GM19023 (cell line): ENCODE measurements at regions not wholly inside any gene's neighbourhood (a gene's known extent, or its start where the extent isn't known, plus 50 kb on each side); places are given as distances from the start of the nearest gene placed in this dataset.
"Not testable (repeated sequence)": the region's sequence is repeated elsewhere in the genome, so short reads cannot be mapped to it uniquely, and the experiment has no call there.

ENCODE experiments used
- ATAC-seq: cut with Tn5 transposase; IDR thresholded peaks from one replicate; pipeline ENCODE4 v1.9.1; 2021; ENCODE audit warnings: mild to moderate bottlenecking, moderate library complexity; ENCODE audit not compliant: unreplicated experiment

GRCh38 chr4:85153221-85153620 lies 186.7 kb upstream of the WDFY3 start:
- no peak for ATAC-seq

DNA sequence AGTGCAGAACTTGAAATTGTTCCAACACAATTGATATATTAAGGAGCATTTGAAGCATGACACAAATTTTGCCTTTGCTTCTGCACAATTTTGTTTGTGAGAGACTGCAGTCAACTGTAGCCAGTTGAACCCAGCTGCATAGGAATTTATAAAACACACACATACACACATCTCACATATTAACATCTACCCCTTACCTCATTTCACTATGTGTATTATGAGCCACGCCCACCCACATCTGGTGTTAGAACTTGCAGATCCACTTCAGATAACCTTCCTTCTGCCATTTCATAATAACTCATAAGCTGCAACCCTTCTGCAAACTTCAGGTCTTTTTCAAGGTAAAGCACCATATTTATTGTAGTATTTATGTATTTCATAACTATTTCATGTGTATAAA lies 188.1 kb upstream of the WDFY3 start:
- no peak for ATAC-seq

DNA sequence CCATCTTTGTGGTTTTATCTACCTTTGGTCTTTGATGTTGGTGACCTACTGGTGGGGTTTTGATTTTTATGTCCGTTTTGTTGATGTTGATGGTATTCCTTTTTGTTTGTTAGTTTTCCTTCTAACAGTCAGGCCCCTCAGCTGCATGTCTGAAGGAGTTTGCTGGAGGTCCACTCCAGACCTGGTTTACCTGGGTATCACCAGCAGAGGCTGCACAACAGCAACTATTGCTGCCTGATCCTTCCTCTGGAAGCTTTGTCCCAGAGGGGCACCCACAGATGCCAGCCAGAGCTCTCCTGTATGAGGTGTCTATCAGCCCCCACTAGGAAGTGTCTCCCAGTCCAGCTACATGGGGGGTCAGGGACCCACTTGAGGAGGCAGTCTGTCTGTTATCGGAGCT lies 199.3 kb upstream of the WDFY3 start:
- no peak for ATAC-seq

DNA sequence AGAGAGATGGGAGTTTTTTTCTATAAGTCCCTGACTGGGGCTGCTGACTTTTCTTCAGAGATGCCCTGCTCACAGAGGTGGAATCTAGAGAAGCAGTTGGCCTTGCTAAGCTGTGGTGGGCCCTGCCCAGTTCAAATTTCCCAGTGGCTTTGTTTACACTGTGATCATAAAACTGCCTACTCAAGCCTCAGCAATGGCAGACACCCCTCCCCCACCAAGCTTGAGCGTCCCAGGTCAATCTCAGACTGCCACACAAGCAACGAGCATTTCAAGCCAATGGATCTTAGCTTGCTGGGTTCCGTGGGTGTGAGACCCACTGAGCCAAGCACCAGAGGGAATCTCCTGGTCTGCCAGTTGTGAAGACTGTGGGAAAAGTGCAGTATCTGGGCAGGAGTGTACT lies 199.8 kb upstream of the WDFY3 start:
- no peak for ATAC-seq

DNA sequence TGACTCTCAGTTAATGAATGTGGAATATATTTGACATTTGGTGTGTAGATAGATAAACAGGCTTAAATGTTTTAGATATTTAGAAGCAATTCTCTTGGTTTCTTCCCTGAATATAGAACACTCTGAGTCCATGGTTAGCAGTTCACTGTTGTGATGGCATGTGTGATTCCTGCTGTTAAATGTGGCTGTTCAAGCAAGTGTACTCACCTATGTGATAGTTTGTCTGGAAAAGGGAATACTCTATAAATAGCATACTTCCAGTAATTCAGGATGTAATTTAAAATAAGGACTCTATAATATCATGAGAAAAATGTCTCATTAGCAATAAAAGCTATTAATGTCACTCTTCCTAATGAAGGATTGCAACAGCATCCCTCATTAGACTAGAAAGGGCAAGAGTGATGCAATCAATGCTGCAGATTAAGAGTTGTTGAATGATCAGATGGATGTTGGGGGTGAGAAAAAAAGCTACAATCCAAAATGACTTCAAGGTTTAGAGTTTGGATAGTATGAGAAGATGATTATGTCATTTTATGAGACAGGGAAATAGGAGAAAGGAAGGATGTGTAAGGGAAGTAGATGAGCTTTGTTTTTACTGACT lies 201.8 kb upstream of the WDFY3 start:
- no peak for ATAC-seq

GRCh38 chr4:85170241-85170640 lies 203.8 kb upstream of the WDFY3 start:
- ATAC-seq, result no peak

DNA sequence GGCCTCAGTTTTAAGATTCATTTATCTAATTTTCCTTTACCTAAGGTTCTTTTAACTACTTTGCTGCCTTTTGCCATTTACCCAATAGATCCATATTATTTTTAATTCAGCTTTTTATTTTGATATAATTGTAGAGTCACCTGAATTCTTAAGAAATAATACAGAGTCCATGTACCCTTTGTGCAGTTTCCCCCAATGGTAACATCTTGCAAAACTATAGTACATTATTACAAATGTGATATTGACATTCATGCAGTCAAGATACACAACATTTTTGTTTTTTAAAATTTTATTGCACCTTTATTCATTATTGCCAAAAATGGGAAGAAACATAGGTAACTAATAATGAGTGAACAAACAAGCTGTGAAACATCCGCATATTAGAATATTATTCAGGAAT lies 208.7 kb upstream of the WDFY3 start:
- ATAC-seq, result no peak

GRCh38 chr4:85177092-85177491 lies 210.6 kb upstream of the WDFY3 start:
- no peak for ATAC-seq

DNA sequence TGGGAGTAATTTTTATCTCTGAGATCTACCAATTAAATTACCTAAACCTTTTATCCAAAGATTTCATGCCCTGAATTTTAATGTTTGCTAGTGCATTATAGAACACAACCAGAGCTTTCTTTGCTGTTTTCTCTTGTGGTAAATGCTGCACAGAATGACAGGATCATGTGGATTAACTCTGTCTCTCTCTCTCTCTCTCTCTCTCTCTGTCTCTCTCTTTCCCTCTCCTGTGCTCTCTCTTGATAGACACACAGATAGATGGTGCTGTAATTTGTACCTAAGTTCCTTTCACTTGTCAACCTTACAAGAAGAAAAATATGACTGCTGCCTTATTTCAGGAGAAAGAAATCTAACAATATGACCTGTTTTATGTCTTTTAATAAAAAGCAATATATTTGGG lies 211.2 kb upstream of the WDFY3 start:
- ATAC-seq, result no peak

GRCh38 chr4:85180533-85180932 lies 214.0 kb upstream of the WDFY3 start:
- no peak for ATAC-seq

- ATAC-seq, result no peak
These were observed 220.6 kb upstream of the WDFY3 start for GRCh38 chr4:85187106-85187505.

DNA sequence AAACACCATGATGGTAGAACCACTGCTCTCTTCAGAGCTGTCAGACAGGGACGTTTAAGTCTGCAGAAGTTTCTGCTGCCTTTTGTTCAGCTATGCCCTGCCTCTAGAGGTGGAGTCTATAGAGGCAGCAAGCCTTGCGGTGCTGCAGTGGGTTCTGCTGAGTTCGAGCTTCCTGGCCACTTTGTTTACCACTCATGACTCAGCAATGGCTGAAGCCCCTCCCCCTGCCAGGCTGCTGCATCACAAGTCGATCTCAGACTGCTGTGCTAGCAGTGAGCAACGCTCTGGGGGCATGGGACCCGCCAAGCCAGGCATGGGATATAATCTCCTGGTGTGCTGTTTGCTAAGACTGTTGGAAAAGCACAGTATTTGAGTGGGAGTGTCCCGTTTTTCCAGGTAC lies 229.5 kb upstream of the WDFY3 start:
- not testable (repeated sequence) for ATAC-seq

DNA sequence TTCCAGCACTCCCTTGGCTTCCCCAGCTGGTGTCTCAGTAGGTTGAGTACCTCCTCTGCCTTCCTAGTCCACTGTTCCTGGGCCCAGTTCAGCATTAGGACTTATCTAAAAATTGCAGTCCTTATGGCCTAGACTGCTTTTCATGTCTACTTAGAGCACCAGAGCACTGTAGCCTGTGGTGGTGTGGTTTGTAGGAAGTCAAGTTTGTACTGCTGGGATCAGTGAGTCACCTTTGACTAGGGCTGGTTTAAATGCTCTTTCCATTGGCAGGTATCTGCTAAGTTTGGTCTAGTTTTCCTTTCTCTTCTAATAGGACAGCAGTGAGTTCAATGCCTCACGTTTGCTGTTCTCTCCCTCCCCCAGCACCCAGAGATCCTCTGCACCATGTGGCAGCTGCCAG lies 233.6 kb upstream of the WDFY3 start:
- no peak for ATAC-seq

DNA sequence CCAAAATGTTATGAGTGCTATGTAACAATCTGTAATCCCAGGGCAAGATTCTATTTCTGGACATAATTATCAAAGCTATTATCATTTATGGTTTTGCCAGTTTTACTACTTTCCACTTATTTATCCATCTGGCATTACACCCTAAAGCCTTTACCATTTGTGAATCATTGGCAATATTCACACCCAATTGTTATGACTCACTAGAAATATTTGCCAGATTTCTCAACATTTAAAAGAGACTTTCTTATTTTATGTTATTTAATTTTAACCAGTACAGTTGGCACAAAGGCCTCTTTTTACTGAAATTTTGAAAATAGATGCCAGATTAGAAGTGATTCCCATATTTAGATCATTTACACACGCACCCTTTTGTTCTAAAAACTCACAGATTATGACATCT lies 242.7 kb upstream of the WDFY3 start:
- ATAC-seq, result no peak

DNA sequence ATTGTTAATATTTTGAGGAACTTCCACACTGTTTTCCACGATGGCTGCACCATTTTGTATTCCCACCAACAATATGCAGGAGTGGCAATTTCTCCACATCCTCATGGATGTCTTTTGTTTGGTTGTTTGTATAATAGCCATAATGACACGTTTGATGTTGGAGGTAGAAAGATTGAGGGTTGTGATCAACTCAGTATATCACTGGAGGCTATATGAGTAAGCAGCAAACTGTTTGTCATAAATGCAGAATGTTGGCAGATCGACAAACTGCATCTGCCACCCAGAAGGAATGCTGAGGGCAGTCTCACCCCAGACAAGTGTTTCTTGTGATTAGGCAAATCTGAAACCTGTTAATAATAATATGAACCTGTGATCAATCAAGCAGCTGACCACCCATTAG lies 243.9 kb upstream of the WDFY3 start:
- no peak for ATAC-seq

- not testable (repeated sequence) for ATAC-seq
These were observed 250.1 kb upstream of the WDFY3 start for GRCh38 chr4:85216571-85216970.

DNA sequence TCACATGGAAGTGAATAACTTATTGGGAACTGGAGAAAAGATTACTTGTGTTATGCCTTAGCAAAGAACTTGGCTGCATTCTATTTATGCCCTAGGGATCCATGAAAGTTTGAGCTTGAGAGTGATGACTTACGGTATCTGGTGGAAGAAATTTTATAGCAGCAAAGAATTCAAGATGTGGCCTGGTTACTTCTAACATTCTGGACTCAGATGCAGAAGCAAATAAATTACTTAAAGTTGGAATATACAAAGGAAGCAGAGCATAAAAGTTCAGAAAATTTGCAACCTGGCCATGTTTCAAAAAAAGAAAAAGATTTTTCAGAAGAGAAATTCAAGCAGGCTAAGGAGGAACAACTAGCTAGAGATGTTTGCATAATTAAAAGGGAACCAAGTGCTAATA lies 252.3 kb upstream of the WDFY3 start:
- ATAC-seq, result no peak

- no peak for ATAC-seq
These were observed 253.3 kb upstream of the ARHGAP24 start for GRCh38 chr4:85221606-85222005.

GRCh38 chr4:85222561-85222960 lies 252.4 kb upstream of the ARHGAP24 start:
- no peak for ATAC-seq

- ATAC-seq, result no peak
These were observed 246.7 kb upstream of the ARHGAP24 start for GRCh38 chr4:85228264-85228663.

DNA sequence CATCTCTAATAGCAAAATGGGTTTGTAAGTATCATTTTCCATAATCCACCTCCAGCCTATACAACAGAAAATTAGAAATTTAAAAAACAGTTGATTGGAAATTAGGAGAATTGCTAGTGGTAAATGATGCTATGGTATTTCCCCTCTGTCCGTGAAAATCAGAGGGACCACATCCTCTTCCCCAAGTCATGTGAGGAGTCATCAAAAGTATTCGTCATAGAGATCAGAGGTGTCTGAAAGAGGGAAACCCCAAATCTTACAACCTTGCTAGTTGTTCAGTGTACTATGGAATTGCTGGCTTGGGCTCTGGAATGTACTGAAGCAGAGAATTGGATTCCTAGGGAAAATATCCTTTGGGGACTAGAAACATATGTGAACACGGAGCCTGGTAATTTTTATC lies 241.4 kb upstream of the ARHGAP24 start:
- no peak for ATAC-seq

- no peak for ATAC-seq
These were observed 231.1 kb upstream of the ARHGAP24 start for GRCh38 chr4:85243857-85244256.

GRCh38 chr4:85244638-85245037 lies 230.3 kb upstream of the ARHGAP24 start:
- ATAC-seq, result no peak

DNA sequence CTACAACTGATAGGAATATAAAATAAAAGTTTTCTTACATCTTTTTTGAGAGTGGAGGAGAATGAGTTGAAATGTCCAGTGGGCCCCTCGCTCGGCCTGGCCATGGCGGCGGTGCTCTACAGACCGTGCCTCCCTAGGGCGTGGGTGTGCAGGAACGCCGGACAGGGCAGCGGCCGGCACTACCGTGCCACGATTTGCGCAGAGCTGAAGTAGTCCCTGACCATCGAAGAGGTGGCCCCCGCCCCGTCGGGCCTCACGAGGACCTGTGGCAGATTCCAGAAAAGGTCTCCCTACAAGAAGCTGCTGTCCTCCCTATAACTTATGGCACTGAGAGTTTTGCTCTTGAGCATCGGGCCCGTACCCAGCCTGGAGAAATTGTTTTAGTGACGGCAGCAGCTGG lies 228.9 kb upstream of the ARHGAP24 start:
- ATAC-seq, result no peak
